Pons (tissue), 1 donor: ENCODE measurements at regions not wholly inside any gene's neighbourhood (a gene's known extent, or its start where the extent isn't known, plus 50 kb on each side); places are given as distances from the start of the nearest gene placed in this dataset.

ENCODE experiments used
- DNase-seq: peaks from one replicate; pipeline ENCODE4 v3.0.0-alpha.2; 2016; ENCODE audit warnings: low spot score

- DNase-seq, result no peak
These were observed 70.2 kb upstream of the SLC4A11 start for GRCh38 chr20:3309226-3309625.

GRCh38 chr20:3307725-3308124, 68.7 kb upstream of the SLC4A11 start:
- DNase-seq, result no peak

- no peak for DNase-seq
These were observed 68.1 kb upstream of the SLC4A11 start for GRCh38 chr20:3307078-3307477.

- no peak for DNase-seq
These were observed 67.1 kb upstream of the SLC4A11 start for GRCh38 chr20:3306068-3306467.

- no peak for DNase-seq
These were observed 65.5 kb upstream of the SLC4A11 start for GRCh38 chr20:3304456-3304855.

GRCh38 chr20:3297079-3297378, 58.0 kb upstream of the SLC4A11 start:
- DNase-seq, result no peak

GRCh38 chr20:3296261-3297078, 57.5 kb upstream of the SLC4A11 start:
- no peak for DNase-seq
